ENCODE measurements at regions not wholly inside any gene's neighbourhood (a gene's known extent, or its start where the extent isn't known, plus 50 kb on each side); places are given as distances from the start of the nearest gene placed in this dataset.
"Not testable (repeated sequence)": the region's sequence is repeated elsewhere in the genome, so short reads cannot be mapped to it uniquely, and the experiment has no call there.

- peaks cover 15% of the 10 kb centered on the region for H3K27me3 ChIP-seq (ENCODE audit: control insufficient read depth, insufficient read depth, low read length, poor library complexity, severe bottlenecking)
- not testable (repeated sequence) for H3K4me3 ChIP-seq (ENCODE audit: insufficient read depth, low read depth, low read length); H3K36me3 ChIP-seq (ENCODE audit: control insufficient read depth, insufficient read depth, low read length); H3K27ac ChIP-seq (ENCODE audit: insufficient read depth, low read depth, low read length, poor library complexity, severe bottlenecking); H3K9me3 ChIP-seq (ENCODE audit: control insufficient read depth, low read length); H3K4me1 ChIP-seq (ENCODE audit: control insufficient read depth, insufficient read depth, low read length)
- 80 to 96% methylated on average over 2 of the region's 2 CpGs for WGBS, 2 experiments
Measured at GRCh38 chr2:95707161-95707560, 115.4 kb downstream of the TRIM43 start.

- peaks cover 2% of the 10 kb centered on the region for H3K4me1 ChIP-seq (ENCODE audit: control insufficient read depth, insufficient read depth, low read length)
- no peaks in the 10 kb centered on the region for H3K36me3 ChIP-seq (ENCODE audit: control insufficient read depth, insufficient read depth, low read length)
- no peak overlapping the region for H3K27ac ChIP-seq (ENCODE audit: insufficient read depth, low read depth, low read length, poor library complexity, severe bottlenecking)
- WGBS, 2 experiments = 82 to 89% methylated on average over 4 of the region's 5 CpGs
- no peak overlapping the region for H3K4me3 ChIP-seq (ENCODE audit: insufficient read depth, low read depth, low read length)
- H3K9me3 ChIP-seq (ENCODE audit: control insufficient read depth, low read length) = no peaks in the 10 kb centered on the region
- H3K27me3 ChIP-seq (ENCODE audit: control insufficient read depth, insufficient read depth, low read length, poor library complexity, severe bottlenecking) = peaks cover 22% of the 10 kb centered on the region
Measured at GRCh38 chr2:95707837-95708236, 116.0 kb downstream of the TRIM43 start.

DNA sequence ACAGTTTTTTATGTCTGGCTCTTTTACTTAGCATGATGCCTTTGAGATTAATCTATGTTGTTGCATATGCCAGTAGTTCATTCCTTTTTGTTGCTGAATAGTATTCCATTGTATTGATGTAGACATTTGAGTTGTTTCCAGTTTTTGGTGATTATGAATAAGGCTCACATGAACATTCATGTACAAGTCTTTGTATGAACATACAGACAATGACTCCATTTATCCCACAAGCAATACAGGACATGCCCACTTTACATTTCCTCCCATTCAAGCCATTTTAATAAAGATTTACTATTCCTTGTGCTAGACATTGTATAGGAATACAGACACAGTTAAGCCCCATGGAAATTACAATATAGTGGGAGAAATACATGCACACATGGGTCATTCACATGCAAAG is 118.0 kb downstream of the TRIM43 start:
- H3K9me3 ChIP-seq (ENCODE audit: control insufficient read depth, low read length) = no peaks in the 10 kb centered on the region
- H3K4me3 ChIP-seq (ENCODE audit: insufficient read depth, low read depth, low read length) = no peak overlapping the region
- H3K27me3 ChIP-seq (ENCODE audit: control insufficient read depth, insufficient read depth, low read length, poor library complexity, severe bottlenecking) = peaks cover 19% of the 10 kb centered on the region

GRCh38 chr2:95713470-95714177 is 121.8 kb downstream of the TRIM43 start:
- WGBS, 2 experiments = 28 to 46% methylated on average over 9 to 11 of the region's 11 CpGs
- peaks cover 41% of the 10 kb centered on the region for H3K27me3 ChIP-seq (ENCODE audit: control insufficient read depth, insufficient read depth, low read length, poor library complexity, severe bottlenecking)
- not testable (repeated sequence) for H3K4me3 ChIP-seq (ENCODE audit: insufficient read depth, low read depth, low read length); H3K36me3 ChIP-seq (ENCODE audit: control insufficient read depth, insufficient read depth, low read length); H3K27ac ChIP-seq (ENCODE audit: insufficient read depth, low read depth, low read length, poor library complexity, severe bottlenecking); H3K9me3 ChIP-seq (ENCODE audit: control insufficient read depth, low read length)
- H3K4me1 ChIP-seq (ENCODE audit: control insufficient read depth, insufficient read depth, low read length) = peaks cover 11% of the 10 kb centered on the region

More for the DNA sequence above, 118.0 kb downstream of the TRIM43 start:
- Histone ChIP-seq H3K36me3 (ENCODE audit: control insufficient read depth, insufficient read depth, low read length) (no peaks in the 10 kb centered on the region), H3K27ac (ENCODE audit: insufficient read depth, low read depth, low read length, poor library complexity, severe bottlenecking) (no peak overlapping the region), H3K4me1 (ENCODE audit: control insufficient read depth, insufficient read depth, low read length) (peaks cover 11% of the 10 kb centered on the region)

DNA sequence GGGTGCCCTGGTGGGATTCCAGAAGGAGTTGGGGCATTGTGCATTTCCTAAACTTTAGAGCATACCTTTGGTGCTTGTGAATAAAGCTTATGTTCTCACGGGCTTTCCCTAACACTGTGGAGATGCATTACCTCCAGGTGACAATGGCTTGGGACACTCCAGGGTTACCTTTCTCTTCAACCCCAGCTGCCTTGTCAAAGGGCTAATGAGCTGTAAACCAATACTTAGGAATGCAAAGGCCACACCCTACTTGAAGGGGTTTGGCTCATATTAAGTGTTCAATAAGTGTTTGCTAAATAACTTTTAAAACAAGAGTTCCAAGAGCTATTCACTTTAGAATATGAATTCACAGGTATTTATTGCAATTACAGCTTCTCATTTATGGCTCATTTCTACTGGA is 122.6 kb downstream of the TRIM43 start:
- Histone ChIP-seq H3K4me1 (ENCODE audit: control insufficient read depth, insufficient read depth, low read length) (peaks cover 11% of the 10 kb centered on the region), H3K27me3 (ENCODE audit: control insufficient read depth, insufficient read depth, low read length, poor library complexity, severe bottlenecking) (peaks cover 41% of the 10 kb centered on the region)
- not testable (repeated sequence) for H3K27ac ChIP-seq (ENCODE audit: insufficient read depth, low read depth, low read length, poor library complexity, severe bottlenecking); H3K36me3 ChIP-seq (ENCODE audit: control insufficient read depth, insufficient read depth, low read length); H3K9me3 ChIP-seq (ENCODE audit: control insufficient read depth, low read length); H3K4me3 ChIP-seq (ENCODE audit: insufficient read depth, low read depth, low read length)
- 70 to 86% methylated on average over 1 of the region's 1 CpG for WGBS, 2 experiments

DNA sequence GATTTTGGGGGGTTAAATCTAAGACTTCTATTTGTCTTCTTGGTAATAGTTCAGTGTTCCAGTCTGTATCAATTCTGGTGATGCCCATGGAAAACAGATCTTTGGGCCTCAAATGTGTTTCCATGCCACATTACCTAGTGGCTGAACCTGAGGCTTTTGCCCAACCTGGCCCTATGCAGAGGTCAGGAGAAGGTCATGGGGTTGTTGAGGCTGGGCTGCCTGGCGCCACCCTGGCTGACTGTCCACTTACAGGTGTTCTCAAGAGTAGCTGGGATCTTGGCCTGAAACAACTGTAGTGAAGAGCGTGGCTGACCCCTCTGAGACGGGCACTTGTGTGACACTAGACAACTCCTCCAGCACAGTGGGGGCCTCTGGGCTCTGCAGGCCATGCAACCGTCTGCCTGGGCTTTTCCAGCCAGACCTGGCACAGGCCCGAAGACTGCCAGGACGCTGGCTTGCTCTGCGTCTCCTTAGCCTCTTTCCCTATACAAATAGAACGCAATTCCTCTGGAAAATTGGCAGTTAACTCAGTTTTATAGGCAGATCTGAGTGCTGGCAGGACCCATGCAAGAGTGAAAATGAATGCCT is 127.8 kb downstream of the TRIM43 start:
- H3K4me1 ChIP-seq (ENCODE audit: control insufficient read depth, insufficient read depth, low read length) = no peaks in the 10 kb centered on the region
- WGBS, 2 experiments = 90 to 92% methylated on average over 8 of the region's 8 CpGs
- H3K27me3 ChIP-seq (ENCODE audit: control insufficient read depth, insufficient read depth, low read length, poor library complexity, severe bottlenecking) = peaks cover 22% of the 10 kb centered on the region
- no peak overlapping the region for H3K4me3 ChIP-seq (ENCODE audit: insufficient read depth, low read depth, low read length)
- no peaks in the 10 kb centered on the region for H3K36me3 ChIP-seq (ENCODE audit: control insufficient read depth, insufficient read depth, low read length)
- no peak overlapping the region for H3K27ac ChIP-seq (ENCODE audit: insufficient read depth, low read depth, low read length, poor library complexity, severe bottlenecking)
- H3K9me3 ChIP-seq (ENCODE audit: control insufficient read depth, low read length) = no peaks in the 10 kb centered on the region

DNA sequence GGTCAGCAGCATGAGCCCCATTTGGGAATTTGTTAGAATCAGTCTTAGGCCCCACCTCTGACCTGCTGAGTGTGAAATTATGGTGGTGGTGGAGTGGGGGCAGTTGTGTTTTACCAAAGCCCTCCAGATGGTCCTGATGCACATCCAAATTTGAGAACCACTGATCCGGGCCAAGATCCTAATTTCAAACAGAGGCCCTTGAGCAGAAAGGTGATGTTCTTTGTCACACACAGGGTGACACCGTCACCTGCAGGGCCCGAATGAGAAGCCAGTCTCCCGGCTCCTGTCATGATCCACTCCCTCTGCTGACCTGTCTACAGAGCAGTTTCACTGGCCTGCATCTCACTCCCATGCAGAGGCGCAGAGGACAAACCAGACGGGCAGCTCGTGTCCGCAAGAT is 129.9 kb downstream of the TRIM43 start:
- H3K9me3 ChIP-seq (ENCODE audit: control insufficient read depth, low read length) = no peaks in the 10 kb centered on the region

DNA sequence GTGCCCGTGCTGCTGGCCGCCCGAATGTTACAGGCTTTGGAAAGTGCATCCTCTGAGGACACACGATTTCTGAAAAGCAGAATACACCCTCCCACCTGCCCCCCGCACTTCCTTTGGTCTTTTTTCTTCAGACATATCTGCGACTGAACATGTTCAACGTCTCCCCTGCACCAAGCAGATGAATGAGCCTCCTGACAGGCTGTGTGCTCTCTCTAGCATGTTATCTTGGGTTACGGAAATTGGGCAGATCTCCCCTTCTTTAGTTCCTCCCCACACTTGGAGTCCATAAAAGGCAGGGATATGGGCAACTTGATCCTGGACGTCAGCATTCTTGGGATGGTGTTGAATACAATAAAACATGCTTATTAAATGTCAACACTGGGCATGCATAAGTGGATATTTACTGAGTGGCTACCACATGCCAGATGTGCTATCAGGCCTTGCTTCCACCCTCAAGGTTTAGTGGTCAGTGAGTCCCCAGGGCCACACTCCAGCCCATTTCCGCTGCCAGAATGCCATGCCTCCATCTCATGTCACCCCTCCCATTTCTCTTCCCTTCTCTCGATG is 130.4 kb downstream of the TRIM43 start:
- peaks cover 8% of the 10 kb centered on the region for H3K27me3 ChIP-seq (ENCODE audit: control insufficient read depth, insufficient read depth, low read length, poor library complexity, severe bottlenecking)
- WGBS, 2 experiments = 88 to 94% methylated on average over 11 of the region's 11 CpGs
- H3K36me3 ChIP-seq (ENCODE audit: control insufficient read depth, insufficient read depth, low read length) = no peaks in the 10 kb centered on the region
- H3K27ac ChIP-seq (ENCODE audit: insufficient read depth, low read depth, low read length, poor library complexity, severe bottlenecking) = no peak overlapping the region
- no peak overlapping the region for H3K4me3 ChIP-seq (ENCODE audit: insufficient read depth, low read depth, low read length)
- no peaks in the 10 kb centered on the region for H3K4me1 ChIP-seq (ENCODE audit: control insufficient read depth, insufficient read depth, low read length)
- H3K9me3 ChIP-seq (ENCODE audit: control insufficient read depth, low read length) = no peaks in the 10 kb centered on the region

More for the DNA sequence above, 129.9 kb downstream of the TRIM43 start:
- no peak overlapping the region for H3K4me3 ChIP-seq (ENCODE audit: insufficient read depth, low read depth, low read length)
- no peak overlapping the region for H3K27ac ChIP-seq (ENCODE audit: insufficient read depth, low read depth, low read length, poor library complexity, severe bottlenecking)
- H3K36me3 ChIP-seq (ENCODE audit: control insufficient read depth, insufficient read depth, low read length) = no peaks in the 10 kb centered on the region
- H3K4me1 ChIP-seq (ENCODE audit: control insufficient read depth, insufficient read depth, low read length) = no peaks in the 10 kb centered on the region
- WGBS, 2 experiments = 93% methylated on average over 8 of the region's 8 CpGs
- peaks cover 10% of the 10 kb centered on the region for H3K27me3 ChIP-seq (ENCODE audit: control insufficient read depth, insufficient read depth, low read length, poor library complexity, severe bottlenecking)

GRCh38 chr2:95723627-95724210 is 131.9 kb downstream of the TRIM43 start:
- H3K4me3 ChIP-seq (ENCODE audit: insufficient read depth, low read depth, low read length); H3K9me3 ChIP-seq (ENCODE audit: control insufficient read depth, low read length); H3K4me1 ChIP-seq (ENCODE audit: control insufficient read depth, insufficient read depth, low read length); H3K27ac ChIP-seq (ENCODE audit: insufficient read depth, low read depth, low read length, poor library complexity, severe bottlenecking); H3K36me3 ChIP-seq (ENCODE audit: control insufficient read depth, insufficient read depth, low read length); H3K27me3 ChIP-seq (ENCODE audit: control insufficient read depth, insufficient read depth, low read length, poor library complexity, severe bottlenecking): not testable (repeated sequence)
- WGBS, 2 experiments = 90 to 92% methylated on average over 4 of the region's 4 CpGs

DNA sequence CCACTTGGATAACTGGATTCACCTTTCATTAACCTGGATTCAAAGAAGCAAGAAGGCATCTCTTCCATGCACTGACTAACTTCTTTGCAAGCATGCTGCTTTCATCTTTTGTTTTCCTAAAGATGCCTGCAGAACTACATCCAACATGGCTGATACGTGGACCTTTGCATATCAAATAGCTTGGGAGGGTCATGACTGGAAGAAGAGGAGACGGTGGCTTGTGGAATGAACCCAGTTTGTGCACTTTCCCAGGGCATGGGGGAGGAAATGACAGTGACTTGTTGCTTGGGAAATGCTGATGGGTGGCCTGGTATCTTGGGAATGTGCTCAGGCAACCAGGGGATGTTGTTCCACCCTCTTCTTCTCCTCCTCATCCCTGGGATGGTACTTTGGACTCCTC is 133.4 kb downstream of the TRIM43 start:
- not testable (repeated sequence) for H3K4me1 ChIP-seq (ENCODE audit: control insufficient read depth, insufficient read depth, low read length); H3K4me3 ChIP-seq (ENCODE audit: insufficient read depth, low read depth, low read length); H3K27me3 ChIP-seq (ENCODE audit: control insufficient read depth, insufficient read depth, low read length, poor library complexity, severe bottlenecking); H3K27ac ChIP-seq (ENCODE audit: insufficient read depth, low read depth, low read length, poor library complexity, severe bottlenecking); H3K9me3 ChIP-seq (ENCODE audit: control insufficient read depth, low read length); H3K36me3 ChIP-seq (ENCODE audit: control insufficient read depth, insufficient read depth, low read length)
- 67 to 71% methylated on average over 2 of the region's 2 CpGs for WGBS, 2 experiments

Data from ectodermal cell (in vitro differentiated cells).